Neural cell (in vitro differentiated cells): ENCODE measurements at regions not wholly inside any gene's neighbourhood (a gene's known extent, or its start where the extent isn't known, plus 50 kb on each side); places are given as distances from the start of the nearest gene placed in this dataset.
"Not testable (repeated sequence)": the region's sequence is repeated elsewhere in the genome, so short reads cannot be mapped to it uniquely, and the experiment has no call there.

Experiments used
- H2AFZ ChIP-seq: fragments of 200-600, 300-800 bp; sonication (generic), shearing (Covaris generic); 2 replicates; pipeline ENCODE4 v1.6.0; 2014; ENCODE audit warnings: low read depth, mild to moderate bottlenecking, antibody characterized with exemption, low read length, moderate library complexity
- H3F3A ChIP-seq: fragments of 200-600 bp; shearing (Covaris generic); 2 replicates; pipeline ENCODE4 v1.6.1; 2016; ENCODE audit warnings: mild to moderate bottlenecking, moderate library complexity, mixed read lengths, antibody characterized with exemption, low read length; ENCODE audit not compliant: insufficient read depth, poor library complexity, severe bottlenecking
- H3K27ac ChIP-seq: fragments of 200-600, 300-800 bp; sonication (generic), shearing (Covaris generic); 2 replicates; pipeline ENCODE4 v1.5.1; 2014; ENCODE audit warnings: mild to moderate bottlenecking, low read length, moderate library complexity
- H3K27me3 ChIP-seq: fragments of 300-800, 200-600 bp; sonication (generic), shearing (Covaris generic); 2 replicates; pipeline ENCODE4 v1.6.0; 2014; ENCODE audit warnings: mild to moderate bottlenecking, low read depth, low read length, moderate library complexity; ENCODE audit not compliant: insufficient read depth
- H3K36me3 ChIP-seq: fragments of 300-800, 200-600 bp; sonication (generic), shearing (Covaris generic); 2 replicates; pipeline ENCODE4 v1.5.1; 2014; ENCODE audit warnings: mild to moderate bottlenecking, antibody characterized with exemption, low read length, moderate library complexity; ENCODE audit not compliant: insufficient read depth
- H3K4me2 ChIP-seq: fragments of 300-800, 200-600 bp; sonication (generic), shearing (Covaris generic); 2 replicates; pipeline ENCODE4 v1.6.0; 2014; ENCODE audit warnings: mild to moderate bottlenecking, low read length
- H3K4me3 ChIP-seq: fragments of 300-800, 200-600 bp; sonication (generic), shearing (Covaris generic); 2 replicates; pipeline ENCODE4 v1.5.1; 2014; ENCODE audit warnings: mild to moderate bottlenecking, low read length, moderate library complexity
- H3K79me2 ChIP-seq: fragments of 200-600 bp; shearing (Covaris generic); replicated peaks from 2 replicates; pipeline ENCODE4 v1.6.0; 2014; ENCODE audit warnings: mild to moderate bottlenecking, low read length, moderate library complexity; ENCODE audit not compliant: insufficient read depth
- H3K9ac ChIP-seq: fragments of 300-800, 200-600 bp; sonication (generic), shearing (Covaris generic); 2 replicates; pipeline ENCODE4 v1.6.1; 2016; ENCODE audit warnings: mild to moderate bottlenecking, low read length, mixed read lengths
- H3K9me2 ChIP-seq: fragments of 200-600 bp; shearing (Covaris generic); 2 replicates; pipeline ENCODE4 v1.6.1; 2016; ENCODE audit warnings: mild to moderate bottlenecking, low read length, mixed read lengths; ENCODE audit not compliant: insufficient read depth
- H3K9me3 ChIP-seq: fragments of 200-600, 300-800 bp; sonication (generic), shearing (Covaris generic); 2 replicates; pipeline ENCODE4 v1.6.1; 2016; ENCODE audit warnings: mild to moderate bottlenecking, mixed run types, low read length, moderate library complexity, mixed read lengths
- H4K20me1 ChIP-seq: fragments of 200-600 bp; shearing (Covaris generic); 2 replicates; pipeline ENCODE4 v1.6.1; 2016; ENCODE audit warnings: mild to moderate bottlenecking, mixed run types; ENCODE audit not compliant: insufficient read depth
- EP300 ChIP-seq: fragments of 450-650 bp; conservative IDR thresholded peaks from 2 replicates; pipeline ENCODE4 v1.6.1; 2014; ENCODE audit warnings: antibody characterized with exemption, mild to moderate bottlenecking, moderate library complexity; ENCODE audit not compliant: poor library complexity, severe bottlenecking
- EZH2 ChIP-seq: fragments of 200-600, 300-800 bp; shearing (Covaris generic), sonication (generic); IDR thresholded peaks from 2 replicates; pipeline ENCODE4 v1.6.1; 2014; ENCODE audit warnings: antibody characterized with exemption, low read length, borderline replicate concordance, mild to moderate bottlenecking; ENCODE audit not compliant: insufficient read depth, poor library complexity, severe bottlenecking
- MXI1 ChIP-seq: fragments of 450-650 bp; conservative IDR thresholded peaks from 2 replicates; pipeline ENCODE4 v1.6.1; 2014; ENCODE audit warnings: antibody characterized with exemption, mild to moderate bottlenecking; ENCODE audit not compliant: poor library complexity, severe bottlenecking
- POLR2AphosphoS5 ChIP-seq: IDR thresholded peaks from 2 replicates; pipeline ENCODE4 v1.6.1; 2012
- RAD21 ChIP-seq: fragments of 450-650 bp; conservative IDR thresholded peaks from 2 replicates; pipeline ENCODE4 v1.6.1; 2014; ENCODE audit warnings: antibody characterized with exemption, mild to moderate bottlenecking, moderate library complexity
- SMC3 ChIP-seq: fragments of 450-650 bp; conservative IDR thresholded peaks from 2 replicates; pipeline ENCODE4 v1.6.1; 2014; ENCODE audit warnings: antibody characterized with exemption, mild to moderate bottlenecking, moderate library complexity; ENCODE audit not compliant: poor library complexity
- TAF1 ChIP-seq: IDR thresholded peaks from 2 replicates; pipeline ENCODE4 v1.6.1; 2012; ENCODE audit warnings: low read depth
- TF ChIP-seq, protein P1 (sequence below): fragments of 450-650 bp; IDR thresholded peaks from 2 replicates; pipeline ENCODE4 v1.5.1; 2014; ENCODE audit warnings: antibody characterized with exemption, mild to moderate bottlenecking, moderate library complexity; ENCODE audit not compliant: poor library complexity, severe bottlenecking
- TF ChIP-seq, protein P2 (sequence below): IDR thresholded peaks from 2 replicates; pipeline ENCODE4 v1.6.1; 2012; ENCODE audit warnings: borderline replicate concordance

DNA sequence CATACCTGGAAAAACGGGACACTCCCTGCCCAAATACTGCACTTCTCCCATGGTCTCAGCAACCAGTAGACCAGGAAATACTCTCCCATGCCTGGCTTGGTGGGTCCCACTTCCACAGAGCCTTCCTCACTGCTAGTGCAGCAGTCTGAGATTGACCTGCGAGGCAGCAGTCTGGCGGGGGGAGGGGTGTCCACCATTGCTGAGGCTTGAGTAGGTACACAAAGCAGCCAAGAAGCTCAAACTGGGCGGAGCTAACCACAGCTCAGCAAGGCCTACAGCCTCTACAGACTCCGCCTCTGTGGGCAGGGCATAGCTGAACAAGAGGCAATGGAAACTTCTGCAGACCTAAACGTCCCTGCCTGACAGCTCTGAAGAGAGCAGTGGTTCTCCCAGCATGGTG is 191.5 kb upstream of the FTMT start:
- Histone ChIP-seq H3K79me2 (no peaks in the 10 kb centered on the region), H3K9me2 (no peaks in the 10 kb centered on the region), H3F3A (no peaks in the 10 kb centered on the region), H2AFZ (no peak overlapping the region), H3K9me3 (no peaks in the 10 kb centered on the region), H3K27ac (no peak overlapping the region), H3K9ac (no peak overlapping the region), H3K4me2 (no peak overlapping the region), H3K27me3 (no peaks in the 10 kb centered on the region), H3K36me3 (no peaks in the 10 kb centered on the region), H4K20me1 (no peaks in the 10 kb centered on the region), H3K4me3 (no peak overlapping the region)
- TF ChIP-seq MXI1, result no peak
- no peak for TF ChIP-seq TAF1
- TF ChIP-seq EZH2, result no peak
- TF ChIP-seq, protein P1, sequence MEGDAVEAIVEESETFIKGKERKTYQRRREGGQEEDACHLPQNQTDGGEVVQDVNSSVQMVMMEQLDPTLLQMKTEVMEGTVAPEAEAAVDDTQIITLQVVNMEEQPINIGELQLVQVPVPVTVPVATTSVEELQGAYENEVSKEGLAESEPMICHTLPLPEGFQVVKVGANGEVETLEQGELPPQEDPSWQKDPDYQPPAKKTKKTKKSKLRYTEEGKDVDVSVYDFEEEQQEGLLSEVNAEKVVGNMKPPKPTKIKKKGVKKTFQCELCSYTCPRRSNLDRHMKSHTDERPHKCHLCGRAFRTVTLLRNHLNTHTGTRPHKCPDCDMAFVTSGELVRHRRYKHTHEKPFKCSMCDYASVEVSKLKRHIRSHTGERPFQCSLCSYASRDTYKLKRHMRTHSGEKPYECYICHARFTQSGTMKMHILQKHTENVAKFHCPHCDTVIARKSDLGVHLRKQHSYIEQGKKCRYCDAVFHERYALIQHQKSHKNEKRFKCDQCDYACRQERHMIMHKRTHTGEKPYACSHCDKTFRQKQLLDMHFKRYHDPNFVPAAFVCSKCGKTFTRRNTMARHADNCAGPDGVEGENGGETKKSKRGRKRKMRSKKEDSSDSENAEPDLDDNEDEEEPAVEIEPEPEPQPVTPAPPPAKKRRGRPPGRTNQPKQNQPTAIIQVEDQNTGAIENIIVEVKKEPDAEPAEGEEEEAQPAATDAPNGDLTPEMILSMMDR, result no peak

DNA sequence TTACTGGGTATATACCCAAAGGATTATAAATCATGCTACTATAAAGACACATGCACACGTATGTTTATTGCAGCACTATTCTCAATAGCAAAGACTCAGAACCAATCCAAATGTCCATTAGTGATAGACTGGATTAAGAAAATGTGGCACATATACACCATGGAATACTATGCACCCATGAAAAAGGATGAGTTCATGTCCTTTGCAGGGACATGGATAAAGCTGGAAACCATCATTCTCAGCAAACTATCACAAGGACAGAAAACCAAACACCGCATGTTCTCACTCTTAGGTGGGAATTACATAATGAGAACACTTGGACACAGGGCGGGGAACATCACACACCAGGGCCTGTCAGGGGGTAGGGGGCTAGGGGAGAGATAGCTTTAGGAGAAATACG is 186.1 kb upstream of the FTMT start:
- not testable (repeated sequence) for H3K4me3 ChIP-seq, H3K79me2 ChIP-seq, H3F3A ChIP-seq, H3K27ac ChIP-seq, H3K4me2 ChIP-seq, H3K9me2 ChIP-seq, H3K9me3 ChIP-seq, H4K20me1 ChIP-seq, H2AFZ ChIP-seq, H3K36me3 ChIP-seq, H3K9ac ChIP-seq, H3K27me3 ChIP-seq

DNA sequence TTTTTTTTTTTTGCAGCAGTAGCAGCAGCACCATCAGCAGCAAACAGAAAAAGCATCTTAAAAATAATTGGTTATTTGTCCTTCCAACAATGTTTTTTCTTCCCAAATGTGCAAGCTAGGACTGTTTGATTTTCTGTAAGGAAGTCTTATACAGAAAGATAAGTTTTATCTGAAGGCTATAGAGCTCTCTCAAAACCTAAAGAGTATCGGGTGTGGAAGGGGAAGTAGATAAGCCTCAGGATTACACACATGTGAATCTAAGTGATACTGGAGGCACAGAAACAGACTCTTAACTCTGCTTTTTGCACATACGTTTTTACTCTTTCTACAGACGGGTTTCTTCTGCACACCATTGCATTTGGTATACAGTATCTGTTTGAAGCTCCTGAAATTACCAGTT is 184.4 kb upstream of the FTMT start:
- H3K79me2 ChIP-seq, result no peaks in the 10 kb centered on the region
- no peak overlapping the region for H3K9ac ChIP-seq
- no peak overlapping the region for H2AFZ ChIP-seq
- no peaks in the 10 kb centered on the region for H3K9me3 ChIP-seq
- H3F3A ChIP-seq, result no peaks in the 10 kb centered on the region
- no peaks in the 10 kb centered on the region for H3K36me3 ChIP-seq
- TF ChIP-seq POLR2AphosphoS5 (no peak), SMC3 (no peak), EZH2 (no peak), MXI1 (no peak), RAD21 (no peak), EP300 (no peak), TAF1 (no peak)
- TF ChIP-seq, protein P1, result no peak
- TF ChIP-seq, protein P2, sequence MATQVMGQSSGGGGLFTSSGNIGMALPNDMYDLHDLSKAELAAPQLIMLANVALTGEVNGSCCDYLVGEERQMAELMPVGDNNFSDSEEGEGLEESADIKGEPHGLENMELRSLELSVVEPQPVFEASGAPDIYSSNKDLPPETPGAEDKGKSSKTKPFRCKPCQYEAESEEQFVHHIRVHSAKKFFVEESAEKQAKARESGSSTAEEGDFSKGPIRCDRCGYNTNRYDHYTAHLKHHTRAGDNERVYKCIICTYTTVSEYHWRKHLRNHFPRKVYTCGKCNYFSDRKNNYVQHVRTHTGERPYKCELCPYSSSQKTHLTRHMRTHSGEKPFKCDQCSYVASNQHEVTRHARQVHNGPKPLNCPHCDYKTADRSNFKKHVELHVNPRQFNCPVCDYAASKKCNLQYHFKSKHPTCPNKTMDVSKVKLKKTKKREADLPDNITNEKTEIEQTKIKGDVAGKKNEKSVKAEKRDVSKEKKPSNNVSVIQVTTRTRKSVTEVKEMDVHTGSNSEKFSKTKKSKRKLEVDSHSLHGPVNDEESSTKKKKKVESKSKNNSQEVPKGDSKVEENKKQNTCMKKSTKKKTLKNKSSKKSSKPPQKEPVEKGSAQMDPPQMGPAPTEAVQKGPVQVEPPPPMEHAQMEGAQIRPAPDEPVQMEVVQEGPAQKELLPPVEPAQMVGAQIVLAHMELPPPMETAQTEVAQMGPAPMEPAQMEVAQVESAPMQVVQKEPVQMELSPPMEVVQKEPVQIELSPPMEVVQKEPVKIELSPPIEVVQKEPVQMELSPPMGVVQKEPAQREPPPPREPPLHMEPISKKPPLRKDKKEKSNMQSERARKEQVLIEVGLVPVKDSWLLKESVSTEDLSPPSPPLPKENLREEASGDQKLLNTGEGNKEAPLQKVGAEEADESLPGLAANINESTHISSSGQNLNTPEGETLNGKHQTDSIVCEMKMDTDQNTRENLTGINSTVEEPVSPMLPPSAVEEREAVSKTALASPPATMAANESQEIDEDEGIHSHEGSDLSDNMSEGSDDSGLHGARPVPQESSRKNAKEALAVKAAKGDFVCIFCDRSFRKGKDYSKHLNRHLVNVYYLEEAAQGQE, result no peak
- H3K4me2 ChIP-seq, result no peak overlapping the region
- no peaks in the 10 kb centered on the region for H3K9me2 ChIP-seq
- no peak overlapping the region for H3K4me3 ChIP-seq
- no peak overlapping the region for H3K27ac ChIP-seq
- no peaks in the 10 kb centered on the region for H3K27me3 ChIP-seq
- H4K20me1 ChIP-seq, result no peaks in the 10 kb centered on the region
